SH-SY5Y (cell line): ENCODE measurements at regions not wholly inside any gene's neighbourhood (a gene's known extent, or its start where the extent isn't known, plus 50 kb on each side); places are given as distances from the start of the nearest gene placed in this dataset.

Source experiments
- GATA2 ChIP-seq: IDR thresholded peaks from 2 replicates; pipeline ENCODE4 v1.6.1; 2011; ENCODE audit warnings: mild to moderate bottlenecking, low read depth, low read length
- GATA3 ChIP-seq: IDR thresholded peaks from 2 replicates; pipeline ENCODE4 v1.6.1; 2011; ENCODE audit warnings: low read depth, mild to moderate bottlenecking, low read length, moderate library complexity

- TF ChIP-seq GATA2 (no peak), GATA3 (no peak)
These were observed 694.9 kb downstream of the FRK start for GRCh38 chr6:115365783-115366182.
